Colonic mucosa (tissue), 4 donors: ENCODE measurements at regions not wholly inside any gene's neighbourhood (a gene's known extent, or its start where the extent isn't known, plus 50 kb on each side); places are given as distances from the start of the nearest gene placed in this dataset.

Experiments
- DNase-seq: peaks from one replicate; pipeline ENCODE4 v3.0.0-alpha.2; 2020
- H3K27ac ChIP-seq: fragments of 200-600 bp; one replicate; pipeline ENCODE4 v1.8.0; 2021
- H3K27me3 ChIP-seq: fragments of 200-600 bp; one replicate; pipeline ENCODE4 v1.8.0; 2021
- H3K36me3 ChIP-seq: fragments of 200-600 bp; one replicate; pipeline ENCODE4 v1.8.0; 2021
- H3K4me1 ChIP-seq: fragments of 200-600 bp; one replicate; pipeline ENCODE4 v1.8.0; 2021; ENCODE audit warnings: mild to moderate bottlenecking
- H3K4me3 ChIP-seq: fragments of 200-600 bp; one replicate; pipeline ENCODE4 v1.8.0; 2021
- H3K9ac ChIP-seq, 2 donors: one replicate each; pipeline ENCODE4 v1.7.0; 2013; ENCODE audit warnings: control low read depth in 2 of 2, low read depth in 2 of 2, low read length in 2 of 2
- H3K9me3 ChIP-seq: fragments of 200-600 bp; one replicate; pipeline ENCODE4 v1.8.0; 2021
- CTCF ChIP-seq: fragments of 200-600 bp; IDR thresholded peaks from one replicate; pipeline ENCODE4 v1.8.0; 2022; ENCODE audit warnings: antibody characterized with exemption, mild to moderate bottlenecking
- intact Hi-C: fragments of 100-400 bp; cut with DNase I; formaldehyde crosslinking; loops from one replicate; pipeline ENCODE4 v1.14.1; 2022
- donor health status: healthy.
- donor health status: DM: no; HTN: no; CAD: no.
- donor health status: DM: no; HTN: no; CAD: no.

- intact Hi-C loops: no loop called here
- no peak overlapping the region for H3K27ac ChIP-seq
- H3K9me3 ChIP-seq: no peaks in the 10 kb centered on the region
- no peaks in the 10 kb centered on the region for H3K36me3 ChIP-seq
- TF ChIP-seq CTCF: no peak
- DNase-seq: no peak
- no peaks in the 10 kb centered on the region for H3K27me3 ChIP-seq
- H3K4me1 ChIP-seq: no peaks in the 10 kb centered on the region
- no peak overlapping the region for H3K9ac ChIP-seq
- H3K4me3 ChIP-seq: no peak overlapping the region
Observed at GRCh38 chr22:34068001-34068400, 147.7 kb upstream of the LARGE1 start.

- Histone ChIP-seq H3K9me3 (no peaks in the 10 kb centered on the region), H3K27ac (no peak overlapping the region), H3K27me3 (no peaks in the 10 kb centered on the region), H3K4me1 (no peaks in the 10 kb centered on the region), H3K36me3 (no peaks in the 10 kb centered on the region), H3K4me3 (no peak overlapping the region), H3K9ac (no peak overlapping the region)
- intact Hi-C loops: no loop called here
- no peak for TF ChIP-seq CTCF
- DNase-seq: no peak
Observed at GRCh38 chr22:34070051-34070450, 149.8 kb upstream of the LARGE1 start.

GRCh38 chr22:34070531-34070930 lies 150.3 kb upstream of the LARGE1 start:
- no peaks in the 10 kb centered on the region for H3K36me3 ChIP-seq
- H3K27ac ChIP-seq: no peak overlapping the region
- no peaks in the 10 kb centered on the region for H3K9me3 ChIP-seq
- no peaks in the 10 kb centered on the region for H3K4me1 ChIP-seq
- DNase-seq: no peak
- H3K4me3 ChIP-seq: no peak overlapping the region
- H3K9ac ChIP-seq: no peak overlapping the region
- intact Hi-C loops: no loop called here
- TF ChIP-seq CTCF: no peak
- H3K27me3 ChIP-seq: no peaks in the 10 kb centered on the region

GRCh38 chr22:34072585-34072984 lies 152.3 kb upstream of the LARGE1 start:
- H3K27ac ChIP-seq: no peak overlapping the region
- no peaks in the 10 kb centered on the region for H3K27me3 ChIP-seq
- intact Hi-C loops: no loop called here
- H3K9me3 ChIP-seq: no peaks in the 10 kb centered on the region
- TF ChIP-seq CTCF: no peak
- H3K4me3 ChIP-seq: no peak overlapping the region
- no peak for DNase-seq
- no peaks in the 10 kb centered on the region for H3K36me3 ChIP-seq
- H3K9ac ChIP-seq: no peak overlapping the region
- H3K4me1 ChIP-seq: no peaks in the 10 kb centered on the region

- Histone ChIP-seq H3K27ac (no peak overlapping the region), H3K36me3 (no peaks in the 10 kb centered on the region), H3K4me3 (no peak overlapping the region), H3K4me1 (no peaks in the 10 kb centered on the region), H3K9ac (no peak overlapping the region), H3K9me3 (no peaks in the 10 kb centered on the region), H3K27me3 (no peaks in the 10 kb centered on the region)
- no peak for TF ChIP-seq CTCF
- intact Hi-C loops: no loop called here
- DNase-seq: no peak
Observed at GRCh38 chr22:34080433-34080832, 160.2 kb upstream of the LARGE1 start.

GRCh38 chr22:34096770-34097169 lies 176.5 kb upstream of the LARGE1 start:
- Histone ChIP-seq H3K9ac (no peak overlapping the region), H3K9me3 (no peaks in the 10 kb centered on the region), H3K27me3 (no peaks in the 10 kb centered on the region), H3K27ac (no peak overlapping the region), H3K4me1 (no peaks in the 10 kb centered on the region), H3K4me3 (no peak overlapping the region), H3K36me3 (no peaks in the 10 kb centered on the region)
- TF ChIP-seq CTCF: no peak
- intact Hi-C loops: no loop called here
- DNase-seq: no peak
